ENCODE measurements at regions not wholly inside any gene's neighbourhood (a gene's known extent, or its start where the extent isn't known, plus 50 kb on each side); places are given as distances from the start of the nearest gene placed in this dataset.
A peak's percentile ranks its signal among the peaks of the same experiment; 100 is the strongest.

DNA sequence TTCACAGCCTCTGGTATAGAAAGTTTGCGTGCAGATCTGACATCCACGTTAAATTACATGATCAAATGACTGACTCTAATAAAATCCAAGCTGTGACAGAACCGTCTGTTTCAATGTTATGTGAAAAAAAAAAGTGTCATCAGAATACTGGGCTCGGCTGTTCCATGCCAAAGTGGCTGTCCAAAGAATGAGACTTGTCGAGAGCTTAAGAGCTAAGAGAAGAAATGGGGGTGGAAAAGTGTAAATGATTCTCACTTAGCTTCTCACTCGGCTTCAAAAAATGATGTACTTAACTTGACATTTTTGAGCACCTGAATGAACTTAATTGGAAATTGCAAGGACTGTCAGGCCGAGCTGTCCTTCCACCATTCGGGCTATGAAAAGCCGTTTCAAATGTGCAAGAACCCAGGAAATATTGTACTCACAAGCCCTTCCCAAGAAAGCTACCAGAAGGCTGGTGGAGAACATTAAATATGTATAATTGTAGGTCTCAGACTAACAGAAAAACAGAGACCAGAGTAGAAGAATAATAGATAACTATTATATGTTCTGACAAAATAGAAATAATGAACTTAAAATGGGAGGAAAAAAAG, 78.0 kb downstream of the DIO3 start:
- Histone ChIP-seq H3K27ac (no peak overlapping the region), H3K27me3 (no peaks in the 10 kb centered on the region), H3K36me3 (no peaks in the 10 kb centered on the region), H3K4me3 (no peak overlapping the region), H3K9me3 (ENCODE audit: low read depth) (no peaks in the 10 kb centered on the region), H3K4me1 (ENCODE audit: low read depth) (no peaks in the 10 kb centered on the region)
- DNase-seq (ENCODE audit: low read depth in 1 of 2, low spot score in 1 of 2): no peak
- TF ChIP-seq, protein P1, sequence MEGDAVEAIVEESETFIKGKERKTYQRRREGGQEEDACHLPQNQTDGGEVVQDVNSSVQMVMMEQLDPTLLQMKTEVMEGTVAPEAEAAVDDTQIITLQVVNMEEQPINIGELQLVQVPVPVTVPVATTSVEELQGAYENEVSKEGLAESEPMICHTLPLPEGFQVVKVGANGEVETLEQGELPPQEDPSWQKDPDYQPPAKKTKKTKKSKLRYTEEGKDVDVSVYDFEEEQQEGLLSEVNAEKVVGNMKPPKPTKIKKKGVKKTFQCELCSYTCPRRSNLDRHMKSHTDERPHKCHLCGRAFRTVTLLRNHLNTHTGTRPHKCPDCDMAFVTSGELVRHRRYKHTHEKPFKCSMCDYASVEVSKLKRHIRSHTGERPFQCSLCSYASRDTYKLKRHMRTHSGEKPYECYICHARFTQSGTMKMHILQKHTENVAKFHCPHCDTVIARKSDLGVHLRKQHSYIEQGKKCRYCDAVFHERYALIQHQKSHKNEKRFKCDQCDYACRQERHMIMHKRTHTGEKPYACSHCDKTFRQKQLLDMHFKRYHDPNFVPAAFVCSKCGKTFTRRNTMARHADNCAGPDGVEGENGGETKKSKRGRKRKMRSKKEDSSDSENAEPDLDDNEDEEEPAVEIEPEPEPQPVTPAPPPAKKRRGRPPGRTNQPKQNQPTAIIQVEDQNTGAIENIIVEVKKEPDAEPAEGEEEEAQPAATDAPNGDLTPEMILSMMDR (IDR thresholded peaks at IDR 0.05; ENCODE audit: low read depth, low read length): no peak

DNA sequence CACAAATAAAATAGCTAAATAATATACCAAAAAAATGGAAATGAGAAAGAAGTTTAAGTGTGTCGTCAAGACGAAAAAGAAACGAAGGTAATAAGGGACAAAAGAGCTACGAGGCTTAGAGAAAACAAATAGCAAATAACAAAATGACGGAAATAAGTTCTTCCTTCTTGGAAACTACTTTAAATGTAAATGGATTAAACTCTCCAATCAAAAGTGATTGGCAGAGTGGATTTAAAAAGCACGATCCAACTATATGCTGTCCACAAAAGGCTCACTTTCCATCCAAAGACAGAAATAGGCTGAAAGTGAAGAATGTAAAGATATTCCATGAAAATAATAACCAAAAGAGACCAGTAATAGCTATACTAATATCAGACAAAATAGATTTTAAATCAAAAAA, 82.4 kb downstream of the DIO3 start:
- TF ChIP-seq, protein P1 (IDR thresholded peaks at IDR 0.05; ENCODE audit: low read depth, low read length): no peak
- Histone ChIP-seq H3K4me3 (no peak overlapping the region), H3K27ac (no peak overlapping the region), H3K9me3 (ENCODE audit: low read depth) (no peaks in the 10 kb centered on the region), H3K4me1 (ENCODE audit: low read depth) (no peaks in the 10 kb centered on the region), H3K36me3 (no peaks in the 10 kb centered on the region), H3K27me3 (no peaks in the 10 kb centered on the region)
- DNase-seq (ENCODE audit: low read depth in 1 of 2, low spot score in 1 of 2): no peak

DNA sequence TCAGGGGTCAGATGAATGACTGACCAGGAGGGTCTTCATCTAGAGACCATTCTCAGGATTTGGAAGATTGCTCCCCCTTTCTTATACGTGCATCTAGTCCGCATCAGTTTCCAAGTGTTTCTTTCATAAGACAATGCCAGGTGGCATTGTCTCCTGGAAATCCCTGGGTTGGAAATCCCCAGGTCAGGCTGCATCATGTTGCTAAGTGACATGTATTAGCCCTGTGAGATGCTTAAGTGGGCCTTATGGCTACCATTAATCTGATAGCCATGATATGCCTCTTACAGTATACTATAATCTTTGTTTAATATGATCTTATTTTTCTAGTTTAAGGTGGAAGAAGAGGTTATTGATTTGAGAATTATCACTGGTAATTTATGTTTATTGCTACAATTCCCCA, 92.8 kb downstream of the DIO3 start:
- Histone ChIP-seq H3K36me3 (no peaks in the 10 kb centered on the region), H3K27me3 (peaks cover 60% of the 10 kb centered on the region), H3K9me3 (ENCODE audit: low read depth) (no peaks in the 10 kb centered on the region), H3K4me1 (ENCODE audit: low read depth) (no peaks in the 10 kb centered on the region), H3K27ac (no peak overlapping the region), H3K4me3 (no peak overlapping the region)
- DNase-seq (ENCODE audit: low read depth in 1 of 2, low spot score in 1 of 2): no peak
- TF ChIP-seq, protein P1 (IDR thresholded peaks at IDR 0.05; ENCODE audit: low read depth, low read length): no peak

DNA sequence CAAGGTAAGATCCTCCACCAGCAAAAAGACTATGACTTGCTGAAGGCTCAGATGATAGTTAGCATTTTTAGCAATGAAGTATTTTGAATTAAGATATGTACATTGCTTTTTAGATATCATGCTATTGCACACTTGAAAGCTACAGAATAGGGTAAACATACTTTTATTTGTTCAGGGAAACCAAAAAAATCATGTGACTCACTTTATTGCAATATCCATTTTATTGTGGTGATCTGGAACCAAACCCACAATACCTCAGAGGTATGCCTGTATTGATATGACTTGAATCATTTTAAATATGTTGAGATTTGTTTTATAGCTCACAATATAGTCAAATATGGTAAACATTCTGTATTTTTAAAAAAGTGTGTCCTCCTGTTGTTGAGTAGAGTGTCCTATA, 96.1 kb downstream of the DIO3 start:
- H3K9me3 ChIP-seq (ENCODE audit: low read depth): no peaks in the 10 kb centered on the region
- no peaks in the 10 kb centered on the region for H3K4me1 ChIP-seq (ENCODE audit: low read depth)
- no peaks in the 10 kb centered on the region for H3K36me3 ChIP-seq
- H3K27me3 ChIP-seq: peaks cover 85% of the 10 kb centered on the region
- no peak overlapping the region for H3K4me3 ChIP-seq
- no peak for DNase-seq (ENCODE audit: low read depth in 1 of 2, low spot score in 1 of 2)
- H3K27ac ChIP-seq: no peak overlapping the region
- TF ChIP-seq, protein P1 (IDR thresholded peaks at IDR 0.05; ENCODE audit: low read depth, low read length): no peak

DNA sequence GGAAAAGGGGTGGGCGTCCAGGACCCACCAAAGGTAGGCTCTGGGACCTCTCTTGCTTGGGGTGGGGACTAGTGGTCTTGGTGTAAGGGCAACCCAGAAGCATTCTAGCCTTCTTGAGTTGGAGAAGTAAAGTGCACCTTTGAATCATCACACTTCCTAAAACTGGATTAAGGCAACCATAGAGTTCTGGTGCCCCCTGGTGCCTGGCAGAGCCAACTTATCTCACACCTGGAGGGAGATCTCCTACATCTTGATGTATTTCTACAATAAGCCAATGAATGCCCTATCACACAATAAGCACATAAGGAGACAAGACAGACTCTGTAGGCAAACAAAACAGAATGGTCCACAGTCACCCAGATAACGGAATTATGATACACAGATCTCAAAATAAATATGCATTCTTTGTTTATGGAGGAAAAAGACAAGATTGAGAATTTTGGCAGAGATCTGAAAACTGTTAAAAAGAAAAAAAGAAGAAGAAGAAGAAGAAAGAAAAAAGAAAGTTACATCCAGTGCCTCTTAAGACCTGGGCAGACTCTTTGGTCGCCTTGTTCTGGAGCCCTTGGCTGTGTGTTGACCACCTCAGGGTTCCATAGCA, 95.9 kb upstream of the PPP2R5C start:
- TF ChIP-seq, protein P1 (IDR thresholded peaks at IDR 0.05; ENCODE audit: low read depth, low read length): peak; percentile 52
- Histone ChIP-seq H3K27me3 (peaks cover 38% of the 10 kb centered on the region), H3K4me3 (no peak overlapping the region), H3K4me1 (ENCODE audit: low read depth) (no peaks in the 10 kb centered on the region), H3K27ac (no peak overlapping the region), H3K36me3 (no peaks in the 10 kb centered on the region), H3K9me3 (ENCODE audit: low read depth) (no peaks in the 10 kb centered on the region)
- peak; percentile 39 to 55 for DNase-seq (ENCODE audit: low read depth in 1 of 2, low spot score in 1 of 2)

All from cardiac muscle cell (in vitro differentiated cells and primary cell).